ENCODE measurements at regions not wholly inside any gene's neighbourhood (a gene's known extent, or its start where the extent isn't known, plus 50 kb on each side); places are given as distances from the start of the nearest gene placed in this dataset.

- no peak for TF ChIP-seq CTCF (IDR thresholded peaks at IDR 0.05)
These were observed 327.9 kb upstream of the CTNNB1 start for GRCh38 chr3:40871394-40871793.

DNA sequence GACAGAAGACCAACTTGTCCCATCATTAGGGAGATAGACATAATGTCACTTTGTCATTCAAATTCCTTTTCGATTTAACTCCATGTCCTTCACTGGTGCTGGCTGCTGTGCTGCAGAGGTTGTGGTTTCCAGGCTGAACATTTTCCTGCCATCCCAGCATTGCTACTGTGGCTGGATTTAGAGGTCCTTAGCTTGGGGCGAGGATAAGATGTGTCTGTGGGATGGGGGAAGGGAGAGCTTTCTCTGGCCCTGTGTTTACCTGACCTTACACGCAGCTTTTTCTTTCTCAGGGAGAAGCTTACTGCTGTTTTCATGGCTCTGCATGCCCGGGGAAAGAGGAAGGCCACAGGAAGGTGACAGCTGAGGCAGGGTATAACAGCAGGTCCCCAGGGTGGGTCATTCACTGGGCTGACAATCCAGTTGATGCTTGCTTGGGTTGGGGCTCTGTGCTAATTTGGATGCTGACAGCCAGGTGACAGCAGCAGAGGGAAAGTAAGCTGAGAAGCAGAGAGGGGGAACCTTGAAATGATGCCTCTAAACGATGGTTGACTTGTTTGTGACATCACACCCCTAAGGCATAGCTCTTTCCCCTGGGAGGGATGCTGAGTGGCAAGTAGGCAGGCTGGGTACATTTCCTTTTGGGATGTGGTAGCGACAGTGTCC, 326.9 kb upstream of the CTNNB1 start:
- no peak for TF ChIP-seq CTCF (IDR thresholded peaks at IDR 0.05)

DNA sequence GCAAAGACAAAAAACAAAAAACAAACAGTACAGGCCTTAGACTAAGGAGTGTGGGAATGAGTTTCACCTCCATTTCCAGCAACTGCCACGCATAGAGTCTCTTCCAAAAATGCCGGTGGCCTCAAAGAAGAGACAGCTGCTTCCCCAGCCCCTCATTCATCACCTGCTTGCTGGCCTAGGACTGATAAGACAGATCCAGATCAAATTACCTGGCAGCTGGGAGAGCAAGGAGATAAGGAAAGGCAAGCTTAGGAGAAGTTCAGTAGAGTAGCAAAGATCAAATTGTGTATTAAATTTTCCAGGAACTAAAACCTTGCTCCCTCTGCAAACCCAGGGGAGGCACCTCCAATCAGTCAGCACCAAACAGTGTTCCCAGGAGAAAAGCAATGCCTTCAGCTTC, 325.8 kb upstream of the CTNNB1 start:
- no peak for TF ChIP-seq CTCF (IDR thresholded peaks at IDR 0.05)

DNA sequence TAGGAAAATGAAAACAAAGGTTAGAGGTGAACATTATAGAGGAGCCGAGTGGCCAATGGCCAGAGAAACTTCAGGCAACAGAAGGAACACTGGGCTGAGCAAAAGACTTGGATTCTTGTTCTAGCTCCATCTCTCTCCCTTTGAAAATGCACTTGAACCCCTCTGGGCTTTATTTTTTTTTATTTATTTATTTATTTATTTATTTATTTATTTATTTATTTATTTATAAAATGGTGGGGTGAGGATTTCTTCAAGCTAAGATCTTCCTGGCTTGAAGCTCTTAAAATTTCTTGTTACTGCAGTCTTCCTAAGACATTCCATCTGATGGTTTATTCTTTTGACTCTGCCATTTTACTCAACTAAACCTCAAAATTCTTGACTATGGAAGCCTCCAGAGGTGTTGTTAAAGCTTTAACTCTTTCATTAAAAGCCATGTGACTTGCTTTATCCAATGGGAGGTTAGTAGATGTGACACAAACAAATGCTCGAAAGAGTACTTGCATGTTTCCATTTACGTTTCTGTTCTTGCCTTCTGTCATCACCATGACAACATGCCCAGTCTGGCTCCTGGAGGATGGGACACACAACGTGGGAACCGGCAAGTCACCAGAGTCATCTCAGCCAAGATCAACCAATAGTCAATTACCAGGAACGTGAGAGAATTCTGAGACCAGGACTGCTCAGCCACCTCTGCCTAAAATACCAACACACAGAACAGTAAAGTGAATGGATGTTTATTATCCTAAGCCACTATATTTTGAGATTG, 325.2 kb upstream of the CTNNB1 start:
- no peak for TF ChIP-seq CTCF (IDR thresholded peaks at IDR 0.05)

- TF ChIP-seq CTCF (IDR thresholded peaks at IDR 0.05): no peak
These were observed 323.7 kb upstream of the CTNNB1 start for GRCh38 chr3:40875581-40875980.

GRCh38 chr3:40876009-40876408, 323.3 kb upstream of the CTNNB1 start:
- TF ChIP-seq CTCF (IDR thresholded peaks at IDR 0.05): no peak

DNA sequence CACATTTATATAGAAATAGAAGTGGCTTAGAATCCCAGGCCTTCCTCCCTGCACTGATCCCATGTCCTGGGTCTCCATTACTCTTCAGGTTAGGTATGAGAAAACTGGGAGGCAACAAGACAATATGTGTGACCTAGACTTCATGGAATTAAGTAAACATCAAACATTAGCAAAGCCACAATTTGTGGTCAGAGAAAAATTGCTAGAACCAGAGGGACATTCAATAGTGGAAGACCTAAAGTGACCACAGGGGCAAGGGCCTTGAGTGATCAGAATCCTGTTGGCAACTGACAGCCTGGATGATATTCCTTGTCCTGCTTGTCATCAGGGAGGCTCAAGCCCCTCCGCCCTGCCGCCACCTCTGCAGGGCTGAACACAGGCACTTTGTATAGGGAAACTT, 322.8 kb upstream of the CTNNB1 start:
- no peak for TF ChIP-seq CTCF (IDR thresholded peaks at IDR 0.05)

All from LNCAP (cell line).